IMR-90 (cell line): ENCODE measurements at regions not wholly inside any gene's neighbourhood (a gene's known extent, or its start where the extent isn't known, plus 50 kb on each side); places are given as distances from the start of the nearest gene placed in this dataset.

Source experiments
- ATAC-seq: fragments of 200-7000 bp; cut with Tn5 transposase; 2 replicates; pipeline ENCODE4 v1.9.1; 2020; ENCODE audit warnings: low read depth, mild to moderate bottlenecking, moderate library complexity
- BruUV-seq: library from RNA; stranded (reverse); fragments of 400-500 nt; replicated peaks from 2 replicates; lab custom pipeline; 2021; lab: Mats Ljungman, UMichigan
- CTCF ChIA-PET: fragments of 300-600 bp; formaldehyde crosslinking; extraction: SDS; loops from one replicate; lab custom pipeline; 2021; ENCODE audit warnings: antibody characterized with exemption; lab: Yijun Ruan, JAX
- POLR2A ChIA-PET: fragments of 300-600 bp; sonication (Branson Sonifier 250); formaldehyde crosslinking; loops from one replicate; lab custom pipeline; 2022; ENCODE audit warnings: antibody characterized with exemption; ENCODE audit not compliant: unreplicated experiment; lab: Charles Lee
- DNase-seq: peaks from one replicate; pipeline ENCODE4 v3.0.0; 2013
- H2AFZ ChIP-seq: replicated peaks from 2 replicates; pipeline ENCODE3; 2013; ENCODE audit warnings: low read length, mild to moderate bottlenecking; ENCODE audit not compliant: poor library complexity
- H2AK5ac ChIP-seq: 2 replicates; pipeline ENCODE4 v1.6.1; 2013; ENCODE audit warnings: low read depth, low read length, inconsistent platforms
- H2AK9ac ChIP-seq: replicated peaks from 2 replicates; pipeline ENCODE3; 2013; ENCODE audit warnings: mild to moderate bottlenecking, low read depth, low read length, moderate library complexity; ENCODE audit not compliant: poor library complexity
- H2BK120ac ChIP-seq: 2 replicates; pipeline ENCODE4 v1.6.1; 2013; ENCODE audit warnings: low read depth, low read length, inconsistent platforms
- H2BK15ac ChIP-seq: 3 replicates; pipeline ENCODE4 v1.6.1; 2013; ENCODE audit warnings: low read depth, low read length, inconsistent platforms
- H2BK20ac ChIP-seq: 2 replicates; pipeline ENCODE4 v1.6.1; 2013; ENCODE audit warnings: low read depth, mild to moderate bottlenecking, inconsistent platforms, low read length, moderate library complexity
- H2BK5ac ChIP-seq: 2 replicates; pipeline ENCODE4 v1.6.1; 2013; ENCODE audit warnings: mild to moderate bottlenecking, low read depth, low read length, inconsistent platforms; ENCODE audit not compliant: poor library complexity, severe bottlenecking
- H3K14ac ChIP-seq: replicated peaks from 2 replicates; pipeline ENCODE4 v1.6.1; 2013; ENCODE audit warnings: low read depth, low read length, inconsistent platforms
- H3K18ac ChIP-seq: 2 replicates; pipeline ENCODE4 v1.6.1; 2013; ENCODE audit warnings: low read depth, low read length, control low read depth
- H3K23ac ChIP-seq: 2 replicates; pipeline ENCODE4 v1.6.1; 2013; ENCODE audit warnings: low read depth, low read length, inconsistent platforms
- H3K27ac ChIP-seq: 2 replicates; pipeline ENCODE4 v1.5.1; 2013; ENCODE audit warnings: mild to moderate bottlenecking, control low read depth, low read length; ENCODE audit not compliant: insufficient read depth
- H3K27me3 ChIP-seq: 2 replicates; pipeline ENCODE4 v1.6.1; 2013; ENCODE audit warnings: low read length; ENCODE audit not compliant: control insufficient read depth, insufficient read depth
- H3K36me3 ChIP-seq: 2 replicates; pipeline ENCODE4 v1.6.1; 2013; ENCODE audit warnings: low read length, mixed read lengths; ENCODE audit not compliant: control insufficient read depth, insufficient read depth
- H3K4ac ChIP-seq: 2 replicates; pipeline ENCODE4 v1.6.1; 2013; ENCODE audit warnings: low read depth, low read length, inconsistent platforms
- H3K4me1 ChIP-seq: 2 replicates; pipeline ENCODE4 v1.6.1; 2013; ENCODE audit warnings: low read length, mixed read lengths; ENCODE audit not compliant: control insufficient read depth, insufficient read depth
- H3K4me2 ChIP-seq: 2 replicates; pipeline ENCODE4 v1.6.1; 2013; ENCODE audit warnings: low read depth, mild to moderate bottlenecking, control low read depth, low read length, moderate library complexity
- H3K4me3 ChIP-seq: 2 replicates; pipeline ENCODE4 v1.5.1; 2013; ENCODE audit warnings: low read depth, mild to moderate bottlenecking, control low read depth, low read length, moderate library complexity; ENCODE audit not compliant: insufficient read depth
- H3K56ac ChIP-seq: 2 replicates; pipeline ENCODE4 v1.6.1; 2013; ENCODE audit warnings: low read length, inconsistent platforms; ENCODE audit not compliant: insufficient read depth; ENCODE audit errors: extremely low read depth
- H3K79me1 ChIP-seq, 2 experiments: 2 replicates each; pipeline ENCODE4 v1.6.1; 2013; ENCODE audit warnings: low read length in 2 of 2, inconsistent platforms in 1 of 2, low read depth in 1 of 2
- H3K9ac ChIP-seq: 2 replicates; pipeline ENCODE4 v1.6.1; 2013; ENCODE audit warnings: low read depth, low read length, control low read depth
- H3K9me1 ChIP-seq: 2 replicates; pipeline ENCODE4 v1.6.1; 2013; ENCODE audit warnings: low read length, inconsistent platforms; ENCODE audit not compliant: insufficient read depth
- H3K9me3 ChIP-seq: 2 replicates; pipeline ENCODE4 v1.6.1; 2013; ENCODE audit warnings: low read length; ENCODE audit not compliant: control insufficient read depth, insufficient read depth
- H4K20me1 ChIP-seq: 2 replicates; pipeline ENCODE4 v1.6.1; 2013; ENCODE audit warnings: low read length, inconsistent platforms; ENCODE audit not compliant: insufficient read depth
- H4K5ac ChIP-seq: 2 replicates; pipeline ENCODE4 v1.6.1; 2013; ENCODE audit warnings: mild to moderate bottlenecking, low read depth, low read length, control low read depth
- H4K8ac ChIP-seq, 2 experiments: 2 replicates each; pipeline ENCODE4 v1.6.1; 2013; ENCODE audit warnings: low read depth in 2 of 2, low read length in 2 of 2, control low read depth in 1 of 2, inconsistent platforms in 1 of 2
- H4K91ac ChIP-seq: 2 replicates; pipeline ENCODE4 v1.6.1; 2013; ENCODE audit warnings: low read depth, low read length, inconsistent platforms; ENCODE audit not compliant: insufficient read depth
- BHLHE40 ChIP-seq: fragments of 150-350 bp; IDR thresholded peaks from 2 replicates; pipeline ENCODE4 v1.6.1; 2016; ENCODE audit warnings: mild to moderate bottlenecking, low read depth, low read length
- CEBPB ChIP-seq: IDR thresholded peaks from 2 replicates; pipeline ENCODE4 v1.6.1; 2012; ENCODE audit warnings: low read depth, low read length, improper control_type of control experiment
- CHD1 ChIP-seq: IDR thresholded peaks from 2 replicates; pipeline ENCODE4 v1.6.1; 2012; ENCODE audit warnings: low read depth, low read length, improper control_type of control experiment
- ELK1 ChIP-seq: fragments of 150-350 bp; IDR thresholded peaks from 2 replicates; pipeline ENCODE4 v1.6.1; 2016; ENCODE audit warnings: low read depth, mild to moderate bottlenecking, low read length, moderate library complexity, borderline replicate concordance
- MAFK ChIP-seq: IDR thresholded peaks from 2 replicates; pipeline ENCODE4 v1.6.1; 2012; ENCODE audit warnings: low read depth, low read length, improper control_type of control experiment
- MAZ ChIP-seq: IDR thresholded peaks from 2 replicates; pipeline ENCODE4 v1.6.1; 2012; ENCODE audit warnings: low read depth, mild to moderate bottlenecking, low read length, improper control_type of control experiment, moderate library complexity, borderline replicate concordance
- NFE2L2 ChIP-seq: fragments of 150-350 bp; IDR thresholded peaks from 2 replicates; pipeline ENCODE4 v1.6.1; 2016; ENCODE audit warnings: low read depth, mild to moderate bottlenecking, low read length
- RFX5 ChIP-seq: IDR thresholded peaks from 2 replicates; pipeline ENCODE4 v1.8.0; 2012; ENCODE audit warnings: low read depth, mild to moderate bottlenecking, low read length, moderate library complexity
- USF2 ChIP-seq: fragments of 150-350 bp; IDR thresholded peaks from 2 replicates; pipeline ENCODE4 v1.6.1; 2017; ENCODE audit warnings: mild to moderate bottlenecking, antibody characterized with exemption, low read length, low read depth
- WGBS, 2 experiments: methylation state at CpG; one replicate each; pipeline versions ENCODE4 v1.1.5 to v1.1.7; 2013; ENCODE audit warnings: missing lambda C conversion rate in 2 of 2; ENCODE audit not compliant: insufficient read length in 1 of 2; ENCODE audit errors: extremely low coverage in 2 of 2; 5-methylcytosine and 5-hydroxymethylcytosine counted together
- dilution Hi-C: fragments of 300-500 bp; cut with HindIII; formaldehyde crosslinking; loops from one replicate; pipeline ENCODE4 v1.14.3; 2018; ENCODE audit warnings: low sequenced_read_pairs; ENCODE audit not compliant: unreplicated experiment
- in situ Hi-C: fragments of 300-500 bp; cut with MboI; formaldehyde crosslinking; loops from 3 replicates; pipeline ENCODE4 v1.14.3; 2019; ENCODE audit warnings: low sequenced_read_pairs, inconsistent platforms, mixed read lengths
- intact Hi-C: fragments of 100-400 bp; cut with micrococcal nuclease; formaldehyde crosslinking; loops from 2 replicates; pipeline ENCODE4 v1.10.0; 2022

GRCh38 chr4:186012071-186012470 is 56.9 kb upstream of the TLR3 start:
- Histone ChIP-seq H4K5ac (no peak overlapping the region), H3K79me1 (no peaks in the 10 kb centered on the region), H3K23ac (no peak overlapping the region), H2AK5ac (no peak overlapping the region), H4K20me1 (no peaks in the 10 kb centered on the region), H3K9ac (no peak overlapping the region), H2BK15ac (no peak overlapping the region), H2BK5ac (no peak overlapping the region), H3K4ac (no peak overlapping the region), H3K9me3 (no peaks in the 10 kb centered on the region), H3K14ac (no peak overlapping the region), H3K4me1 (no peaks in the 10 kb centered on the region), H3K9me1 (no peaks in the 10 kb centered on the region), H2AFZ (no peak overlapping the region), H4K91ac (no peak overlapping the region), H3K18ac (no peak overlapping the region), H2AK9ac (no peak overlapping the region), H2BK20ac (no peak overlapping the region), H3K4me3 (no peak overlapping the region), H3K36me3 (no peaks in the 10 kb centered on the region), H3K27ac (no peak overlapping the region), H3K4me2 (no peak overlapping the region), H2BK120ac (no peak overlapping the region), H3K27me3 (peaks cover 4% of the 10 kb centered on the region; the same call in 1 of the 2 replicates), H3K56ac (no peak overlapping the region), H4K8ac (no peak overlapping the region)
- in situ Hi-C loops: no loop called here
- intact Hi-C loops: no loop called here
- no TSS peak for BruUV-seq
- 86% methylated on average over 5 of the region's 14 CpGs; no CpG with 5 or more reads in 1 of the 2 experiments for WGBS, 2 experiments
- ChIA-PET POLR2A (no interaction called here), CTCF (interaction anchor here (0.9 kb wide), 1 partner anchor 10 kb away, joined by 3 read pairs; no protein-coding TSS in a partner anchor)
- ATAC-seq (no peak), DNase-seq (no peak)
- TF ChIP-seq CHD1 (no peak), RFX5 (no peak), BHLHE40 (no peak), MAZ (no peak), MAFK (no peak), CEBPB (no peak), ELK1 (no peak), NFE2L2 (no peak), USF2 (no peak)
- dilution Hi-C loops: no loop called here
